ENCODE measurements at regions not wholly inside any gene's neighbourhood (a gene's known extent, or its start where the extent isn't known, plus 50 kb on each side); places are given as distances from the start of the nearest gene placed in this dataset.

- peak; percentile 77 for TF ChIP-seq CTCF (conservative IDR thresholded peaks at IDR 0.05)
- Mint-ChIP-seq H3K9me3 (no peaks in the 10 kb centered on the region), H3K36me3 (no peaks in the 10 kb centered on the region), H3K4me1 (ENCODE audit: unreplicated experiment) (peaks cover 3% of the 10 kb centered on the region), H3K27me3 (no peaks in the 10 kb centered on the region), H3K27ac (no peak overlapping the region), H3K4me3 (no peak overlapping the region)
- no peak for DNase-seq (ENCODE audit: extremely low spot score, unreplicated experiment)
These were observed 333.7 kb downstream of the ELAVL2 start for GRCh38 chr9:23492126-23493002.

- H3K4me3 Mint-ChIP-seq, result no peak overlapping the region
- no peaks in the 10 kb centered on the region for H3K27me3 Mint-ChIP-seq
- no peak overlapping the region for H3K27ac Mint-ChIP-seq
- no peaks in the 10 kb centered on the region for H3K9me3 Mint-ChIP-seq
- TF ChIP-seq CTCF (conservative IDR thresholded peaks at IDR 0.05), result no peak
- DNase-seq (ENCODE audit: extremely low spot score, unreplicated experiment), result no peak
- peaks cover 3% of the 10 kb centered on the region for H3K4me1 Mint-ChIP-seq (ENCODE audit: unreplicated experiment)
- H3K36me3 Mint-ChIP-seq, result no peaks in the 10 kb centered on the region
These were observed 332.8 kb downstream of the ELAVL2 start for GRCh38 chr9:23493219-23493618.

GRCh38 chr9:23496489-23497136 is 329.4 kb downstream of the ELAVL2 start:
- Mint-ChIP-seq H3K27ac (no peak overlapping the region), H3K4me1 (ENCODE audit: unreplicated experiment) (peaks cover 3% of the 10 kb centered on the region), H3K9me3 (no peaks in the 10 kb centered on the region), H3K36me3 (no peaks in the 10 kb centered on the region), H3K4me3 (no peak overlapping the region), H3K27me3 (no peaks in the 10 kb centered on the region)
- no peak for DNase-seq (ENCODE audit: extremely low spot score, unreplicated experiment)
- no peak for TF ChIP-seq CTCF (conservative IDR thresholded peaks at IDR 0.05)

- Mint-ChIP-seq H3K27ac (no peak overlapping the region), H3K4me1 (ENCODE audit: unreplicated experiment) (peaks cover 3% of the 10 kb centered on the region), H3K36me3 (no peaks in the 10 kb centered on the region), H3K4me3 (no peak overlapping the region), H3K27me3 (no peaks in the 10 kb centered on the region), H3K9me3 (no peaks in the 10 kb centered on the region)
- no peak for DNase-seq (ENCODE audit: extremely low spot score, unreplicated experiment)
- no peak for TF ChIP-seq CTCF (conservative IDR thresholded peaks at IDR 0.05)
These were observed 328.9 kb downstream of the ELAVL2 start for GRCh38 chr9:23497137-23497504.

GRCh38 chr9:23502004-23502403 is 324.0 kb downstream of the ELAVL2 start:
- H3K27ac Mint-ChIP-seq, result no peak overlapping the region
- no peaks in the 10 kb centered on the region for H3K36me3 Mint-ChIP-seq

More at GRCh38 chr9:23502004-23502403, 324.0 kb downstream of the ELAVL2 start:
- H3K9me3 Mint-ChIP-seq, result peaks cover 4% of the 10 kb centered on the region
- no peak overlapping the region for H3K4me3 Mint-ChIP-seq
- no peaks in the 10 kb centered on the region for H3K4me1 Mint-ChIP-seq (ENCODE audit: unreplicated experiment)
- DNase-seq (ENCODE audit: extremely low spot score, unreplicated experiment), result no peak
- TF ChIP-seq CTCF (conservative IDR thresholded peaks at IDR 0.05), result no peak
- no peaks in the 10 kb centered on the region for H3K27me3 Mint-ChIP-seq

Measured in type B pancreatic cell (in vitro differentiated cells).